ENCODE measurements at regions not wholly inside any gene's neighbourhood (a gene's known extent, or its start where the extent isn't known, plus 50 kb on each side); places are given as distances from the start of the nearest gene placed in this dataset.

- TF ChIP-seq CTCF (IDR thresholded peaks at IDR 0.05) = no peak
- TF ChIP-seq POLR2A (IDR thresholded peaks at IDR 0.05) = no peak
These were observed 163.5 kb upstream of the RUNX1 start for GRCh38 chr21:35212393-35213127.
